ENCODE measurements at regions not wholly inside any gene's neighbourhood (a gene's known extent, or its start where the extent isn't known, plus 50 kb on each side); places are given as distances from the start of the nearest gene placed in this dataset.
"Not testable (repeated sequence)": the region's sequence is repeated elsewhere in the genome, so short reads cannot be mapped to it uniquely, and the experiment has no call there.

- no peak for DNase-seq (ENCODE audit: low spot score)
Observed at GRCh38 chr12:73017981-73018380, 745.8 kb downstream of the TRHDE start.

GRCh38 chr12:73053893-73054292, 781.7 kb downstream of the TRHDE start:
- no peak for DNase-seq (ENCODE audit: low spot score)

GRCh38 chr12:73057428-73057827, 785.3 kb downstream of the TRHDE start:
- no peak for DNase-seq (ENCODE audit: low spot score)

GRCh38 chr12:73065913-73066312, 793.7 kb downstream of the TRHDE start:
- DNase-seq (ENCODE audit: low spot score): no peak

- no peak for DNase-seq (ENCODE audit: low spot score)
Observed at GRCh38 chr12:73067616-73068015, 795.4 kb downstream of the TRHDE start.

GRCh38 chr12:73072214-73072613, 800.0 kb downstream of the TRHDE start:
- DNase-seq (ENCODE audit: low spot score): no peak

- DNase-seq (ENCODE audit: low spot score): no peak
Observed at GRCh38 chr12:73076760-73077159, 804.6 kb downstream of the TRHDE start.

GRCh38 chr12:73083736-73084135, 811.6 kb downstream of the TRHDE start:
- DNase-seq (ENCODE audit: low spot score): no peak

GRCh38 chr12:73106296-73106695, 834.1 kb downstream of the TRHDE start:
- no peak for DNase-seq (ENCODE audit: low spot score)

- no peak for DNase-seq (ENCODE audit: low spot score)
Observed at GRCh38 chr12:73106896-73107295, 834.7 kb downstream of the TRHDE start.

GRCh38 chr12:73110816-73111215, 838.6 kb downstream of the TRHDE start:
- no peak for DNase-seq (ENCODE audit: low spot score)

GRCh38 chr12:73112035-73112816, 840.1 kb downstream of the TRHDE start:
- DNase-seq (ENCODE audit: low spot score): no peak

GRCh38 chr12:73124480-73124879, 852.3 kb downstream of the TRHDE start:
- DNase-seq (ENCODE audit: low spot score): no peak

GRCh38 chr12:73125148-73125547, 853.0 kb downstream of the TRHDE start:
- no peak for DNase-seq (ENCODE audit: low spot score)

GRCh38 chr12:73136386-73136785, 864.2 kb downstream of the TRHDE start:
- no peak for DNase-seq (ENCODE audit: low spot score)

GRCh38 chr12:73139642-73140041, 867.5 kb downstream of the TRHDE start:
- DNase-seq (ENCODE audit: low spot score): not testable (repeated sequence)

GRCh38 chr12:73158341-73158740, 886.2 kb downstream of the TRHDE start:
- DNase-seq (ENCODE audit: low spot score): no peak

- no peak for DNase-seq (ENCODE audit: low spot score)
Observed at GRCh38 chr12:73159954-73160353, 887.8 kb downstream of the TRHDE start.

- DNase-seq (ENCODE audit: low spot score): no peak
Observed at GRCh38 chr12:73161970-73162369, 889.8 kb downstream of the TRHDE start.

GRCh38 chr12:73180734-73181133, 908.6 kb downstream of the TRHDE start:
- no peak for DNase-seq (ENCODE audit: low spot score)

- no peak for DNase-seq (ENCODE audit: low spot score)
Observed at GRCh38 chr12:73181244-73181643, 909.1 kb downstream of the TRHDE start.

- no peak for DNase-seq (ENCODE audit: low spot score)
Observed at GRCh38 chr12:73185403-73185802, 913.2 kb downstream of the TRHDE start.

- no peak for DNase-seq (ENCODE audit: low spot score)
Observed at GRCh38 chr12:73186272-73186671, 914.1 kb downstream of the TRHDE start.

GRCh38 chr12:73187765-73188164, 915.6 kb downstream of the TRHDE start:
- DNase-seq (ENCODE audit: low spot score): no peak
